Endodermal cell (in vitro differentiated cells): ENCODE measurements at regions not wholly inside any gene's neighbourhood (a gene's known extent, or its start where the extent isn't known, plus 50 kb on each side); places are given as distances from the start of the nearest gene placed in this dataset.

Source experiments
- DNase-seq: peaks from one replicate; pipeline ENCODE4 v3.0.0-alpha.2; 2017
- H3K27ac ChIP-seq: 2 replicates; pipeline ENCODE4 v1.5.1; 2013; ENCODE audit warnings: mild to moderate bottlenecking, low read depth, low read length, moderate library complexity
- H3K27me3 ChIP-seq: 2 replicates; pipeline ENCODE4 v1.6.1; 2013; ENCODE audit warnings: mild to moderate bottlenecking, low read length, moderate library complexity; ENCODE audit not compliant: insufficient read depth, control insufficient read depth, poor library complexity, severe bottlenecking
- H3K36me3 ChIP-seq: 2 replicates; pipeline ENCODE4 v1.7.0; 2013; ENCODE audit warnings: mild to moderate bottlenecking, low read length, moderate library complexity; ENCODE audit not compliant: control insufficient read depth, insufficient read depth
- H3K4me1 ChIP-seq: one replicate; pipeline ENCODE4 v1.7.0; 2013; ENCODE audit warnings: low read length; ENCODE audit not compliant: control insufficient read depth, insufficient read depth
- H3K4me3 ChIP-seq: 2 replicates; pipeline ENCODE4 v1.5.1; 2013; ENCODE audit warnings: mild to moderate bottlenecking, low read length, moderate library complexity
- H3K9ac ChIP-seq: 2 replicates; pipeline ENCODE4 v1.6.1; 2013; ENCODE audit warnings: mild to moderate bottlenecking, low read length, moderate library complexity; ENCODE audit not compliant: poor library complexity, severe bottlenecking; ENCODE audit errors: extremely low read depth
- H3K9me3 ChIP-seq: 2 replicates; pipeline ENCODE4 v1.6.1; 2013; ENCODE audit warnings: mild to moderate bottlenecking, low read length, moderate library complexity; ENCODE audit not compliant: control insufficient read depth
- H3K27ac Mint-ChIP-seq: 2 replicates; pipeline ENCODE4 v1.8.0; 2020; ENCODE audit warnings: mixed read lengths
- H3K27me3 Mint-ChIP-seq: 2 replicates; pipeline ENCODE4 v1.8.0; 2021; ENCODE audit warnings: mild to moderate bottlenecking, mixed read lengths; ENCODE audit not compliant: insufficient read depth
- H3K36me3 Mint-ChIP-seq: 2 replicates; pipeline ENCODE4 v1.8.0; 2020; ENCODE audit warnings: low read depth, mixed read lengths
- H3K4me1 Mint-ChIP-seq: 2 replicates; pipeline ENCODE4 v1.8.0; 2020; ENCODE audit warnings: mixed read lengths
- H3K4me3 Mint-ChIP-seq: 2 replicates; pipeline ENCODE4 v1.8.0; 2020; ENCODE audit warnings: mild to moderate bottlenecking, moderate library complexity, mixed read lengths
- H3K9me3 Mint-ChIP-seq: 2 replicates; pipeline ENCODE4 v1.8.0; 2020; ENCODE audit warnings: mild to moderate bottlenecking, mixed read lengths
- WGBS, 2 experiments: methylation state at CpG; one replicate each; pipeline versions ENCODE4 v1.1.5 to v1.1.7; 2013; ENCODE audit warnings: missing lambda C conversion rate in 2 of 2, mixed read lengths in 1 of 2; ENCODE audit not compliant: insufficient coverage in 1 of 2, insufficient read length in 1 of 2; 5-methylcytosine and 5-hydroxymethylcytosine counted together
- TF ChIP-seq, protein P1 (sequence below): fragments of 200-600 bp; sonication (generic); conservative IDR thresholded peaks from 2 replicates; pipeline ENCODE4 v1.5.0; 2021; ENCODE audit warnings: antibody characterized with exemption, mild to moderate bottlenecking

DNA sequence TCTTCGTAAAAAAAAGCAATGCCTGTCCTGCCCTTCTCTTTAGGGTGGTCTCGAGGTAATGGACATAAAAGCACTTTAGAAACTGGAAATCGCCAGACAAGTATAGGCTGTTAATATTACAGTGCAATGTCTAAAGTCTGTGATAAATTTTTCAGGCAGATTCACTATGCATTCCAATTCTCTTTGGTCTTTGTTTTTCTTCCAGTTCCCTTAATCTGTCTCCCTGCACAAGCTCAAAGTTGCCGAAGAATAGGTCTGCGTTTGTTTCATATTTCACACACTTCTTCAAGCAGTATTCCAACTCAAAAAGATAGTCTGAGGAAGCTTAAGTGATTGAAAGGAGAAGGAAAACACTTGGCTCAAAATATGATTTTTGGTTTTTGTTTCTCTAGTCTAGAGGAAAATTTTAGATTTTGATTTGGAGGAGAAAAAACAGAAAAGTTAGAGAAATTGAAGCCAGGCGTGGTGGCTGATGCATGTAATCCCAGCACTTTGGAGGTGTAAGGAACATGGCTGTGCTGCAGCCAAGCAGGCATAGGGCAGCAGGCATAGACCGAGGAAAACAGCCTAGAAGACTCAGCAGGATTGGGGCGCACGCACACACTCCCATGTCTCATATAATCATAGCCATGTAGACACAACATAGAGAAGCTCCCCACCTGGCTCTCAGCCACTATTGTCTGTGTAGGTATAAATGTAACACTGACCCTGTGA, 96.2 kb upstream of the TMPO start:
- H3K27ac Mint-ChIP-seq, result no peak overlapping the region
- DNase-seq, result no peak
- 88 to 97% methylated on average over 4 to 8 of the region's 9 CpGs for WGBS, 2 experiments
- Histone ChIP-seq H3K9me3 (peaks cover 8% of the 10 kb centered on the region), H3K27ac (peak overlapping the region; percentile 11), H3K9ac (no peak overlapping the region), H3K4me1 (peaks cover 4% of the 10 kb centered on the region), H3K36me3 (no peaks in the 10 kb centered on the region), H3K4me3 (no peak overlapping the region), H3K27me3 (no peaks in the 10 kb centered on the region)
- TF ChIP-seq, protein P1, sequence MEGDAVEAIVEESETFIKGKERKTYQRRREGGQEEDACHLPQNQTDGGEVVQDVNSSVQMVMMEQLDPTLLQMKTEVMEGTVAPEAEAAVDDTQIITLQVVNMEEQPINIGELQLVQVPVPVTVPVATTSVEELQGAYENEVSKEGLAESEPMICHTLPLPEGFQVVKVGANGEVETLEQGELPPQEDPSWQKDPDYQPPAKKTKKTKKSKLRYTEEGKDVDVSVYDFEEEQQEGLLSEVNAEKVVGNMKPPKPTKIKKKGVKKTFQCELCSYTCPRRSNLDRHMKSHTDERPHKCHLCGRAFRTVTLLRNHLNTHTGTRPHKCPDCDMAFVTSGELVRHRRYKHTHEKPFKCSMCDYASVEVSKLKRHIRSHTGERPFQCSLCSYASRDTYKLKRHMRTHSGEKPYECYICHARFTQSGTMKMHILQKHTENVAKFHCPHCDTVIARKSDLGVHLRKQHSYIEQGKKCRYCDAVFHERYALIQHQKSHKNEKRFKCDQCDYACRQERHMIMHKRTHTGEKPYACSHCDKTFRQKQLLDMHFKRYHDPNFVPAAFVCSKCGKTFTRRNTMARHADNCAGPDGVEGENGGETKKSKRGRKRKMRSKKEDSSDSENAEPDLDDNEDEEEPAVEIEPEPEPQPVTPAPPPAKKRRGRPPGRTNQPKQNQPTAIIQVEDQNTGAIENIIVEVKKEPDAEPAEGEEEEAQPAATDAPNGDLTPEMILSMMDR, result no peak
- no peaks in the 10 kb centered on the region for H3K36me3 Mint-ChIP-seq
- no peak overlapping the region for H3K4me3 Mint-ChIP-seq
- H3K9me3 Mint-ChIP-seq, result no peaks in the 10 kb centered on the region
- no peaks in the 10 kb centered on the region for H3K27me3 Mint-ChIP-seq
- peaks cover 14% of the 10 kb centered on the region for H3K4me1 Mint-ChIP-seq

DNA sequence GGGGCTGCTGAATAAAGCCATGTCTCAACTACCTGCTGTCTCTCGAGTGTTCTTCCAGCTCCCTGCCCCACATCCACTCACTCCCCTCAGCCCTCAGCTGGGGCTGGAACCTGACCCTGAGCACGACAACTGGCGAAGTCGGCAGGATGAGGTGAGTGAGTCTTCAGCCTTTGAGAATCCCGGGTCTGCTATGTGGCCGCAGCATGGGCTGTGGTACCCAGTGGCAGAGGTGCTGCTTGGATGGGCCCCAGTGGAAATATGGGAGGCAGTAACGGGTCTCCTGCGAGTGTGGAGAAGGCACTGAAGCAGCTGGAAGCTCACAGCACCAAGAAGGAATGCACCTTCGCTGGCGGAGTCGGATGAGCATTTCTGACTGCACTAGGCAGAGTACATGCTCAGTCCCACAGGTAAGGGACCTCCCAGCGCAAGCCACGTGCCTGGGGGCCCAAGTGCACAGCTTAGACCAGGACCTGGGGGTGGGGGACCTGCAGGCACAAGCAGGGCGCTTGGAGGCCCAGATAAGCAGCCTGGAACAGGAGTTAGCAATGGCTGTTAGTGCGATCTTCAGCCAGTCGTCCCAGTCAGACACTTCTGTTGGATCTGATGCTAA, 95.5 kb upstream of the TMPO start:
- H3K4me3 Mint-ChIP-seq, result no peak overlapping the region
- no peaks in the 10 kb centered on the region for H3K9me3 Mint-ChIP-seq
- WGBS, 2 experiments, result 85 to 90% methylated on average over 9 to 16 of the region's 16 CpGs
- no peaks in the 10 kb centered on the region for H3K36me3 Mint-ChIP-seq
- no peaks in the 10 kb centered on the region for H3K27me3 Mint-ChIP-seq
- no peak overlapping the region for H3K4me3 ChIP-seq
- H3K27ac ChIP-seq, result no peak overlapping the region
- TF ChIP-seq, protein P1, result no peak
- H3K27ac Mint-ChIP-seq, result no peak overlapping the region
- no peaks in the 10 kb centered on the region for H3K27me3 ChIP-seq
- H3K4me1 ChIP-seq, result peaks cover 4% of the 10 kb centered on the region
- H3K4me1 Mint-ChIP-seq, result peaks cover 15% of the 10 kb centered on the region
- H3K9me3 ChIP-seq, result peaks cover 8% of the 10 kb centered on the region
- no peak overlapping the region for H3K9ac ChIP-seq
- peak; percentile 68 for DNase-seq
- H3K36me3 ChIP-seq, result no peaks in the 10 kb centered on the region

DNA sequence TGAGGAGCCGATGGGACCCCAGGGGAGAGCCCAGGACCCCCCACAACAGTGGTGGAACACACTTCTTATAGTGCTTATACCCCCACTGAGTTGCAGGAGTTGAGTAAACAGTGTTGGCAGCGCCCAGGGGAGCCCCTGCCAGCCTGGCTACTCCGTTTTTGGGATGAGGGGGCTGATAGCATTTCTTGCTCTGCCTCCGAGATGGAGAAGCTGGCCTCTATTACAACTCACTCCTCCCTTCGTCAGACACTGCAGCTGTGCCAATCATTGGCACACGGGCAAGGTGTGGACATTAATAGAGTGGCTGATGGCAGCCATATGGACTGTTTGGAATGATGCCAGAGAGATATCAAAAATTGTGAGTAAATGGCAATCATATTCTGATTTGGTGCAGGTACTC, 94.9 kb upstream of the TMPO start:
- H3K9me3 ChIP-seq, result peaks cover 8% of the 10 kb centered on the region
- peaks cover 15% of the 10 kb centered on the region for H3K4me1 Mint-ChIP-seq
- H3K4me3 Mint-ChIP-seq, result no peak overlapping the region

More for the DNA sequence above, 94.9 kb upstream of the TMPO start:
- H3K9me3 Mint-ChIP-seq, result no peaks in the 10 kb centered on the region
- no peaks in the 10 kb centered on the region for H3K36me3 ChIP-seq
- TF ChIP-seq, protein P1, result no peak
- H3K27me3 Mint-ChIP-seq, result no peaks in the 10 kb centered on the region
- H3K27me3 ChIP-seq, result no peaks in the 10 kb centered on the region
- H3K27ac Mint-ChIP-seq, result no peak overlapping the region
- H3K4me1 ChIP-seq, result peaks cover 4% of the 10 kb centered on the region
- H3K36me3 Mint-ChIP-seq, result no peaks in the 10 kb centered on the region
- 83 to 90% methylated on average over 2 to 6 of the region's 6 CpGs for WGBS, 2 experiments
- no peak overlapping the region for H3K4me3 ChIP-seq
- no peak overlapping the region for H3K9ac ChIP-seq
- DNase-seq, result peak; percentile 41
- H3K27ac ChIP-seq, result no peak overlapping the region
